Brain microvascular endothelial cell (primary cell): ENCODE measurements at regions not wholly inside any gene's neighbourhood (a gene's known extent, or its start where the extent isn't known, plus 50 kb on each side); places are given as distances from the start of the nearest gene placed in this dataset.

Experiments used
- DNase-seq: peaks from one replicate; pipeline ENCODE4 v3.0.0-alpha.2; 2020
- H3K27ac ChIP-seq: fragments of 250-450 bp; sonication (Bioruptor Pico); 2 replicates; pipeline ENCODE4 v1.5.1; 2020; ENCODE audit warnings: mild to moderate bottlenecking, moderate library complexity
- H3K27me3 ChIP-seq: fragments of 250-450 bp; sonication (Bioruptor Pico); replicated peaks from 2 replicates; pipeline ENCODE4 v1.5.1; 2020; ENCODE audit warnings: mild to moderate bottlenecking
- H3K36me3 ChIP-seq: fragments of 250-450 bp; sonication (Bioruptor Pico); replicated peaks from 2 replicates; pipeline ENCODE4 v1.5.1; 2020; ENCODE audit warnings: mild to moderate bottlenecking
- H3K4me3 ChIP-seq: 2 replicates; pipeline ENCODE4 v1.5.1; 2011; ENCODE audit warnings: low read depth, mild to moderate bottlenecking, control low read depth, low read length, moderate library complexity
- in situ Hi-C: cut with HindIII; loops from 2 replicates; pipeline ENCODE4 v1.10.0; 2017; ENCODE audit warnings: low sequenced_read_pairs, low pct_ligation_motif_present
- TF ChIP-seq, protein P1 (sequence below): IDR thresholded peaks from 2 replicates; pipeline ENCODE4 v1.5.1; 2011; ENCODE audit warnings: low read depth, mild to moderate bottlenecking, moderate library complexity, low read length, control low read depth, inconsistent platforms; ENCODE audit errors: missing control alignments

DNA sequence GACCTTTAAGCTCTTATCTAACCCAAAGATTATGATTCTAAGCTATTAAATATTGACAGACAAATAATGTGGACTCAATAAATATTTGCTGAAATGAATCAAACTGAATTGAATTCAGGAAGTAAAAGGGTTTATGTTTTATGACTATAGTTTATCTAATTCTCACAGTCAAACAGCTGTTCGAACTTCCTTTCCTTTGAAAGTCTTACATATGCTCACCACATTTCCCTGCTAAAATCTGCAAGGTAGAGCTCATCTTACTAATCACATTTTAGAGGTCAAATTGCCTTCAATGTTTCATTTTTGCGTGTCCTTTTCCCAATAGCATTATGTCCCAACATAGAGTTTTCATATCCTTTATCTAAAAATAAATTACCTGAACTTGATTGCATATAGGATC, 154.9 kb upstream of the PPP1R3A start:
- Histone ChIP-seq H3K36me3 (no peaks in the 10 kb centered on the region), H3K27ac (no peak overlapping the region), H3K27me3 (no peaks in the 10 kb centered on the region), H3K4me3 (no peak overlapping the region)
- in situ Hi-C loops, result no loop called here
- TF ChIP-seq, protein P1, sequence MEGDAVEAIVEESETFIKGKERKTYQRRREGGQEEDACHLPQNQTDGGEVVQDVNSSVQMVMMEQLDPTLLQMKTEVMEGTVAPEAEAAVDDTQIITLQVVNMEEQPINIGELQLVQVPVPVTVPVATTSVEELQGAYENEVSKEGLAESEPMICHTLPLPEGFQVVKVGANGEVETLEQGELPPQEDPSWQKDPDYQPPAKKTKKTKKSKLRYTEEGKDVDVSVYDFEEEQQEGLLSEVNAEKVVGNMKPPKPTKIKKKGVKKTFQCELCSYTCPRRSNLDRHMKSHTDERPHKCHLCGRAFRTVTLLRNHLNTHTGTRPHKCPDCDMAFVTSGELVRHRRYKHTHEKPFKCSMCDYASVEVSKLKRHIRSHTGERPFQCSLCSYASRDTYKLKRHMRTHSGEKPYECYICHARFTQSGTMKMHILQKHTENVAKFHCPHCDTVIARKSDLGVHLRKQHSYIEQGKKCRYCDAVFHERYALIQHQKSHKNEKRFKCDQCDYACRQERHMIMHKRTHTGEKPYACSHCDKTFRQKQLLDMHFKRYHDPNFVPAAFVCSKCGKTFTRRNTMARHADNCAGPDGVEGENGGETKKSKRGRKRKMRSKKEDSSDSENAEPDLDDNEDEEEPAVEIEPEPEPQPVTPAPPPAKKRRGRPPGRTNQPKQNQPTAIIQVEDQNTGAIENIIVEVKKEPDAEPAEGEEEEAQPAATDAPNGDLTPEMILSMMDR, result no peak
- no peak for DNase-seq

DNA sequence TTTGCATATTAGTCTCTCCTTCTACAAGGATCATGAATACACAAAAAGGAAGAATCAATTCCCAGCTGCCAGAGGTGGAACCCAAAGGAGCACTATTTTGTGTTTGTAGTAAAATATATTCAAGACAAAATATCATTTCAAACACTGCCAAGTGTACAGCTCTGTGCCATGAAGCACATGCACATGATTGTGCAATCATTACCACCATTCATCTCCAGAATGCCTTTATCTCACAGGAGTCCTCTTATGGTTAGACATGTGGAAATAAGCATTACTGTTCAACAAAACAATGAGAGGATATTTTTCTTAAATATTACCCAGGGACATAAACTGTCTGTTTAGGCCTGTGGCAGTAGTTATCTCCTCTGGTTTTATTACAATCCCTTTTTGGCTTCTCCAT, 151.4 kb upstream of the PPP1R3A start:
- Histone ChIP-seq H3K27me3 (no peaks in the 10 kb centered on the region), H3K4me3 (no peak overlapping the region), H3K36me3 (no peaks in the 10 kb centered on the region), H3K27ac (no peak overlapping the region)
- in situ Hi-C loops, result no loop called here
- TF ChIP-seq, protein P1, result no peak
- no peak for DNase-seq

DNA sequence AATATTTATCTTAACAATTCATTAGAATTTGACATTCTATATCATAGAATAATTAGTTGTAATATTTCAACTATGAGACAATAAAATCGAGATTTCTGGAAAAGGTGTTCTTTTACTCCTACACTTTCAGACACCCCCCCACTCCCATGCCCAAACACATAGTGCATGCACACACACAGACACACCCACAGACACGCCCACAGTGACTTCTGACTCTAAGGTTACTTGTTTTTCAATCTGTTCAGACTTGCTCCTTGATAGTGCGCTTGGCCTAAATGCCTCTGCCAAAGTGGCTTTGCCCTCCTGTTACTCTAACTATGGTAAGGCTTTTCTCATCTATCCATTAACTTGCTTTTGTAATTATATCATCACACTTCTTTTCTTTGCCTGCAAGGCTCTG, 144.0 kb upstream of the PPP1R3A start:
- in situ Hi-C loops, result no loop called here

DNA sequence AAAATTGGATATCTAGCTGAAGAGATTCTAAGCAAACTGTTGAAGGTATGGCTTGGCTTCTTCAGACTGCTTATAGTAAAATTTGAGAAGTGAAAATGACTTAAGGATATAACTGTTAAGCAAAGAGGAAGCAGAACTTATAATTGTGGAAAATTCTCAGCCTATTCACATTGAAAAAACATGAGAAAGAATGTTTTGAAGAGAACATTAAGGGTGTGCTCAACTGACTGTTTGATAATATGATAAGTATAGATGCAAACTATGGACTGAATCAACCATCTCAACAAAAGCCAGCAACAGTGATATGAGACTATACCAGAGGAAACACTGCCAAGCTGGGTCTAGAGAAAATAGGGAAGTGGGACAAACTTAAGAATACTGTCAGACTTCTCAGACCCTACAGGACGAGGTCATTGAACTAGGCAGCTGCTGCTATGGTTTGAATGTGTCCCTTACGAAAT, 133.1 kb upstream of the PPP1R3A start:
- DNase-seq, result no peak
- Histone ChIP-seq H3K27ac (no peak overlapping the region), H3K27me3 (no peaks in the 10 kb centered on the region), H3K36me3 (no peaks in the 10 kb centered on the region), H3K4me3 (no peak overlapping the region)
- in situ Hi-C loops, result no loop called here
- TF ChIP-seq, protein P1, result no peak

More for the DNA sequence above, 144.0 kb upstream of the PPP1R3A start:
- Histone ChIP-seq H3K4me3 (no peak overlapping the region), H3K27me3 (no peaks in the 10 kb centered on the region), H3K36me3 (no peaks in the 10 kb centered on the region), H3K27ac (no peak overlapping the region)
- no peak for DNase-seq
- TF ChIP-seq, protein P1, result no peak

DNA sequence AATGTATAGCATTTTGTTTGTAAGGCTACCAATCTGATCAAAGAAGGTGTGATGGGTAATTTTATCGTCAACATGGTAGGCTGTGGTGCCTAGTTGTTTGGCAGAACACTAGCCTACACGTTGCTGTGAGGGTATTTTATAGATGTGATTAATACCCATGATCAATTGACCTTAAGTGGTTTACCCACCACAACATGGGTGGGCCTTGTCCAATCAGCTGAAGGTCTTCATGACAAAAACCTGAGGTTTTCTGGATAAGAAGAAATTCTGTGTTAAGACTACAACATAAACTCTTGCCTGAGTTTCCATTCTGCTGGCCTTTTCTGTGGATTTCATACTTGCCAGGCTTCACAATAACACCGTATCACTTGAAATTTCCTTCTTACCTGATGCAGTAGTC, 131.8 kb upstream of the PPP1R3A start:
- Histone ChIP-seq H3K4me3 (no peak overlapping the region), H3K27me3 (no peaks in the 10 kb centered on the region), H3K36me3 (no peaks in the 10 kb centered on the region), H3K27ac (no peak overlapping the region)
- in situ Hi-C loops, result no loop called here
- TF ChIP-seq, protein P1, result no peak
- no peak for DNase-seq
